DND-41 (cell line): ENCODE measurements at regions not wholly inside any gene's neighbourhood (a gene's known extent, or its start where the extent isn't known, plus 50 kb on each side); places are given as distances from the start of the nearest gene placed in this dataset.

Experiments used
- ATAC-seq: fragments of 200-7000 bp; cut with Tn5 transposase; 3 replicates; pipeline ENCODE4 v1.9.1; 2021; ENCODE audit warnings: low read depth; ENCODE audit not compliant: insufficient read depth
- DNase-seq: peaks from one replicate; pipeline ENCODE4 v3.0.0-alpha.2; 2020
- H2AFZ ChIP-seq: 2 replicates; pipeline ENCODE4 v1.6.0; 2012; ENCODE audit warnings: low read depth, low read length
- H3K27ac ChIP-seq: 2 replicates; pipeline ENCODE4 v1.5.1; 2012; ENCODE audit warnings: low read length, inconsistent platforms
- H3K27me3 ChIP-seq: fragments of 200-600 bp; sonication (generic); 2 replicates; pipeline ENCODE4 v1.6.0; 2012; ENCODE audit warnings: low read length, mild to moderate bottlenecking, inconsistent platforms; ENCODE audit not compliant: insufficient read depth, poor library complexity
- H3K36me3 ChIP-seq: 2 replicates; pipeline ENCODE4 v1.5.1; 2012; ENCODE audit warnings: low read length, inconsistent platforms; ENCODE audit not compliant: insufficient read depth
- H3K4me1 ChIP-seq: 2 replicates; pipeline ENCODE4 v1.5.1; 2012; ENCODE audit warnings: mild to moderate bottlenecking, low read length; ENCODE audit not compliant: insufficient read depth
- H3K4me2 ChIP-seq: 2 replicates; pipeline ENCODE4 v1.6.0; 2012; ENCODE audit warnings: mild to moderate bottlenecking, moderate library complexity, low read length, inconsistent platforms; ENCODE audit not compliant: insufficient read depth
- H3K4me3 ChIP-seq, 2 experiments: fragments of 200-600 bp in 1 of 2; shearing (Covaris generic) in 1 of 2; 2 replicates each; pipeline ENCODE4 v1.5.1; 2012 to 2016; ENCODE audit warnings: inconsistent platforms in 2 of 2, low read length in 2 of 2, mild to moderate bottlenecking in 2 of 2, low read depth in 1 of 2, moderate library complexity in 1 of 2
- H3K79me2 ChIP-seq: 2 replicates; pipeline ENCODE4 v1.6.0; 2012; ENCODE audit warnings: low read length, inconsistent platforms; ENCODE audit not compliant: insufficient read depth
- H3K9ac ChIP-seq: 2 replicates; pipeline ENCODE4 v1.6.0; 2012; ENCODE audit warnings: low read depth, mild to moderate bottlenecking, inconsistent platforms, low read length, moderate library complexity
- H3K9me3 ChIP-seq: 2 replicates; pipeline ENCODE4 v1.5.1; 2012; ENCODE audit warnings: low read length, moderate library complexity, mild to moderate bottlenecking, inconsistent platforms; ENCODE audit not compliant: insufficient read depth, severe bottlenecking
- H4K20me1 ChIP-seq: 2 replicates; pipeline ENCODE4 v1.6.0; 2012; ENCODE audit warnings: low read length; ENCODE audit not compliant: insufficient read depth
- CTCF ChIP-seq: IDR thresholded peaks from 2 replicates; pipeline ENCODE4 v1.5.1; 2012; ENCODE audit warnings: borderline replicate concordance, low read length, moderate library complexity, mild to moderate bottlenecking; ENCODE audit not compliant: poor library complexity, severe bottlenecking; ENCODE audit errors: extremely low read depth
- EZH2 ChIP-seq: IDR thresholded peaks from 3 replicates; pipeline ENCODE4 v1.6.1; 2012; ENCODE audit warnings: borderline replicate concordance, low read depth, mild to moderate bottlenecking, moderate library complexity, low read length, inconsistent platforms; ENCODE audit not compliant: severe bottlenecking

DNA sequence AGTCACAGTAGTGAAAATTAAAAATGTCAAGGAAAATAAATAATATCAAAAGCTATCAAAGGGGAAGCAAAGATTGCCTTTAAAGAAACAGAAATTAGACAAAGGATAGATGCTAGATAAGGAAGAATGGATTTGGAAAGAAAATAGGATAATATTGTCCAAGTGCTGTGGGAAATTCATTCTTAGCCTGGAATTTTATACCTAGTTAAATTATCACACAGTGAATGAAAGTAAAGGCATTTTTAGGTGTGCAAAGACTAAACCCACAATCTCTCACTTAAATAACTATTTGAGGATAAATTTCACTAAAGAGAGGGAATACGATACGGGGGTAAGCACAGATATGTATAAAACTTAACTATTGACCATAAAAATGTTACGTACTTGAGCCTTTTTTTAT, 511.1 kb downstream of the TMEM135 start:
- Histone ChIP-seq H3K79me2 (no peaks in the 10 kb centered on the region), H3K4me1 (no peaks in the 10 kb centered on the region), H3K9ac (no peak overlapping the region), H3K27ac (no peak overlapping the region), H2AFZ (no peak overlapping the region), H3K27me3 (no peaks in the 10 kb centered on the region), H3K4me3 (no peak overlapping the region), H3K4me2 (no peak overlapping the region), H3K36me3 (no peaks in the 10 kb centered on the region), H4K20me1 (no peaks in the 10 kb centered on the region), H3K9me3 (peaks cover under 1% of the 10 kb centered on the region)
- ATAC-seq (no peak), DNase-seq (no peak)
- TF ChIP-seq CTCF (no peak), EZH2 (no peak)

- no peak for DNase-seq
- Histone ChIP-seq H3K36me3 (no peaks in the 10 kb centered on the region), H3K4me1 (no peaks in the 10 kb centered on the region), H3K4me2 (no peak overlapping the region), H3K79me2 (no peaks in the 10 kb centered on the region), H3K27me3 (no peaks in the 10 kb centered on the region), H3K27ac (no peak overlapping the region), H2AFZ (no peak overlapping the region), H3K4me3 (no peak overlapping the region), H3K9me3 (peaks cover 11% of the 10 kb centered on the region), H3K9ac (no peak overlapping the region), H4K20me1 (no peaks in the 10 kb centered on the region)
- no peak for TF ChIP-seq EZH2
- no peak for TF ChIP-seq CTCF
- no peak for ATAC-seq
Observed at GRCh38 chr11:87545858-87546257, 508.1 kb downstream of the TMEM135 start.

- H4K20me1 ChIP-seq, result no peaks in the 10 kb centered on the region
- H3K27me3 ChIP-seq, result peaks cover 3% of the 10 kb centered on the region
- H3K9me3 ChIP-seq, result peaks cover 11% of the 10 kb centered on the region
- no peak overlapping the region for H3K27ac ChIP-seq
- H3K9ac ChIP-seq, result no peak overlapping the region
- no peaks in the 10 kb centered on the region for H3K36me3 ChIP-seq
- H2AFZ ChIP-seq, result no peak overlapping the region
- no peaks in the 10 kb centered on the region for H3K79me2 ChIP-seq
- H3K4me3 ChIP-seq, result no peak overlapping the region
- H3K4me1 ChIP-seq, result no peaks in the 10 kb centered on the region
- no peak overlapping the region for H3K4me2 ChIP-seq
- ATAC-seq (no peak), DNase-seq (no peak)
- TF ChIP-seq EZH2 (no peak), CTCF (no peak)
Observed at GRCh38 chr11:87539596-87539995, 501.9 kb downstream of the TMEM135 start.

GRCh38 chr11:87536565-87536964, 498.8 kb downstream of the TMEM135 start:
- no peaks in the 10 kb centered on the region for H4K20me1 ChIP-seq
- H3K27ac ChIP-seq, result no peak overlapping the region
- no peak for ATAC-seq
- DNase-seq, result no peak
- no peak overlapping the region for H3K4me2 ChIP-seq
- H3K79me2 ChIP-seq, result no peaks in the 10 kb centered on the region
- H3K4me1 ChIP-seq, result no peaks in the 10 kb centered on the region
- peaks cover 3% of the 10 kb centered on the region for H3K27me3 ChIP-seq
- no peak overlapping the region for H3K4me3 ChIP-seq
- TF ChIP-seq EZH2 (no peak), CTCF (no peak)
- H2AFZ ChIP-seq, result no peak overlapping the region
- H3K9me3 ChIP-seq, result no peaks in the 10 kb centered on the region
- H3K9ac ChIP-seq, result no peak overlapping the region
- no peaks in the 10 kb centered on the region for H3K36me3 ChIP-seq
